Omental fat pad (tissue), 3 donors: ENCODE measurements at regions not wholly inside any gene's neighbourhood (a gene's known extent, or its start where the extent isn't known, plus 50 kb on each side); places are given as distances from the start of the nearest gene placed in this dataset.

ENCODE experiments used
- ATAC-seq: fragments of 150-250 bp; one replicate; pipeline ENCODE4 v1.9.1; 2016; ENCODE audit warnings: mild to moderate bottlenecking, moderate library complexity; ENCODE audit not compliant: low FRiP score
- DNase-seq: peaks from one replicate; pipeline ENCODE4 v3.0.0-alpha.2; 2019; ENCODE audit warnings: low spot score
- TF ChIP-seq, protein P1 (sequence below), 3 donors: fragments of 450-650 bp; IDR thresholded peaks; one replicate each; pipeline ENCODE4 v1.5.1; 2016 to 2017; ENCODE audit warnings: antibody characterized with exemption in 3 of 3, mild to moderate bottlenecking in 3 of 3, moderate library complexity in 2 of 3

GRCh38 chr18:29160170-29160569, 983.2 kb upstream of the CDH2 start:
- TF ChIP-seq, protein P1, sequence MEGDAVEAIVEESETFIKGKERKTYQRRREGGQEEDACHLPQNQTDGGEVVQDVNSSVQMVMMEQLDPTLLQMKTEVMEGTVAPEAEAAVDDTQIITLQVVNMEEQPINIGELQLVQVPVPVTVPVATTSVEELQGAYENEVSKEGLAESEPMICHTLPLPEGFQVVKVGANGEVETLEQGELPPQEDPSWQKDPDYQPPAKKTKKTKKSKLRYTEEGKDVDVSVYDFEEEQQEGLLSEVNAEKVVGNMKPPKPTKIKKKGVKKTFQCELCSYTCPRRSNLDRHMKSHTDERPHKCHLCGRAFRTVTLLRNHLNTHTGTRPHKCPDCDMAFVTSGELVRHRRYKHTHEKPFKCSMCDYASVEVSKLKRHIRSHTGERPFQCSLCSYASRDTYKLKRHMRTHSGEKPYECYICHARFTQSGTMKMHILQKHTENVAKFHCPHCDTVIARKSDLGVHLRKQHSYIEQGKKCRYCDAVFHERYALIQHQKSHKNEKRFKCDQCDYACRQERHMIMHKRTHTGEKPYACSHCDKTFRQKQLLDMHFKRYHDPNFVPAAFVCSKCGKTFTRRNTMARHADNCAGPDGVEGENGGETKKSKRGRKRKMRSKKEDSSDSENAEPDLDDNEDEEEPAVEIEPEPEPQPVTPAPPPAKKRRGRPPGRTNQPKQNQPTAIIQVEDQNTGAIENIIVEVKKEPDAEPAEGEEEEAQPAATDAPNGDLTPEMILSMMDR (IDR thresholded peaks at IDR 0.05) = no peak
- DNase-seq = no peak

DNA sequence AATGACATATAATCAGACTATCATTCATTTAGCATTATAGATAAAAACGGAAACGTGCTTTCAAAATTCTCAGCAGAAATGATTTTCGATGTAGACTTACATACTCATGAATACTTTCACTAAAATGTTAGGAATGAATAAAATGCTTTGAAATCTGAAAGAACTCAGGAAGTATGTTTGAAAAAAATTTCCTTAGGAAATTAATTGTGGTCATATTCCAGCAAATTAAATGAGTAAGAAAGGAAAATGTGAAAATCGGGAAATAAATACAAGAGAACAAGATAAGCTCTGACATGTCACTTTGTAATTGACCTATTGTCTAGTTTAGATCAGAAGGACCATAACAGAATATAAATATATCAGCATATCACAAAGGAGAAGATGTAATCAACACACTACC, 981.0 kb upstream of the CDH2 start:
- ATAC-seq (no peak), DNase-seq (no peak)
- TF ChIP-seq, protein P1 (IDR thresholded peaks at IDR 0.05) = no peak

More at GRCh38 chr18:29160170-29160569, 983.2 kb upstream of the CDH2 start:
- no peak for ATAC-seq

GRCh38 chr18:29157057-29157780, 980.3 kb upstream of the CDH2 start:
- TF ChIP-seq, protein P1 (IDR thresholded peaks at IDR 0.05) = no peak
- ATAC-seq (no peak), DNase-seq (no peak)

DNA sequence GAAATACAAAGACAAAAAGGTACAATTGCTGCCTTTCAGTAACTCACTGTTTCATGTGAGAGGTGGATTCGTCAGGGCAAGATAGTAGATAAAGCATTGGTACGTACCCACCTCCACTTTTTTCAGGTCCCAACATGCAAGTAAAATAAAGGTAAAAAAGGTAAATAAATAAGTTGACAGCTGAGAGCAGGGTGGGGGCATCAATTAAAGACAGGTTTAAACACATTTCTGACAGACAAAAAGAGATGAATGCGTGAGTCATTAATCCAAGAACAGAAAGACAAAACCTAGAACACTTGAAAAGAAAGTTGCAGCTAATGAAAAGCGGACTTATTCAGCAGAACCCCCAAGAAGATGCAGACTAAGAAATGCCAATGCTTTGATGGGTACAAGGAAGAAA, 979.6 kb upstream of the CDH2 start:
- ATAC-seq (no peak), DNase-seq (no peak)
- TF ChIP-seq, protein P1 (IDR thresholded peaks at IDR 0.05) = no peak

GRCh38 chr18:29154758-29155725, 978.1 kb upstream of the CDH2 start:
- DNase-seq (no peak), ATAC-seq (peak; percentile 62)
- TF ChIP-seq, protein P1 (IDR thresholded peaks at IDR 0.05) = no peak

GRCh38 chr18:29154196-29154757, 977.3 kb upstream of the CDH2 start:
- no peak for ATAC-seq
- TF ChIP-seq, protein P1 (IDR thresholded peaks at IDR 0.05) = no peak
- no peak for DNase-seq
